IPS-18c (cell line): ENCODE measurements at regions not wholly inside any gene's neighbourhood (a gene's known extent, or its start where the extent isn't known, plus 50 kb on each side); places are given as distances from the start of the nearest gene placed in this dataset.
"Not testable (repeated sequence)": the region's sequence is repeated elsewhere in the genome, so short reads cannot be mapped to it uniquely, and the experiment has no call there.

Experiments used
- H3K4me3 ChIP-seq: 2 replicates; pipeline ENCODE4 v1.7.0; 2013; ENCODE audit warnings: low read depth, mild to moderate bottlenecking, low read length, moderate library complexity; ENCODE audit not compliant: insufficient read depth
- H3K9me3 ChIP-seq: one replicate; pipeline ENCODE4 v1.6.1; 2013; ENCODE audit warnings: mild to moderate bottlenecking, low read length, moderate library complexity; ENCODE audit not compliant: control insufficient read depth, insufficient read depth

DNA sequence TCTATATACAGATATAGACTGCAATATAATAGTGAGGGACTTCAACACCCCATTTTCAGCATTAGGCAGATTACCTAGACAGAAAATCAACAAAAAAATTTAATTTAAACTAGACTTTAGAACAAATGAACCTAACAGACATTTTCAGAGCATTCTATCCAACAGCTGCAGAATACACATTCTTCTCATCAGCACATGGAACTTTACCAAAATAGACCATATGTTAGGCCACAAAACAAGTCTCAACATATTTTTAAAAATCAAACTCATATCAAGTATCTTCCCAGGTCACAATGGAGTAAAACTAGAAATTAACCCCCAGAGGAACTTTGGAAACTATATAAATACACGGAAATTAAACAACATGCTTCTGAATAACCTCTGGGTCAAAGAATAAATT, 169.6 kb downstream of the MTERF1 start:
- Histone ChIP-seq H3K9me3 (no peaks in the 10 kb centered on the region), H3K4me3 (no peak overlapping the region)

GRCh38 chr7:91713669-91714068, 166.8 kb downstream of the MTERF1 start:
- Histone ChIP-seq H3K4me3 (no peak overlapping the region), H3K9me3 (no peaks in the 10 kb centered on the region)

GRCh38 chr7:91717681-91718470, 162.6 kb downstream of the MTERF1 start:
- H3K9me3 ChIP-seq = no peaks in the 10 kb centered on the region
- H3K4me3 ChIP-seq = no peak overlapping the region

- Histone ChIP-seq H3K9me3 (no peaks in the 10 kb centered on the region), H3K4me3 (no peak overlapping the region)
These were observed 161.5 kb downstream of the MTERF1 start for GRCh38 chr7:91719008-91719407.

DNA sequence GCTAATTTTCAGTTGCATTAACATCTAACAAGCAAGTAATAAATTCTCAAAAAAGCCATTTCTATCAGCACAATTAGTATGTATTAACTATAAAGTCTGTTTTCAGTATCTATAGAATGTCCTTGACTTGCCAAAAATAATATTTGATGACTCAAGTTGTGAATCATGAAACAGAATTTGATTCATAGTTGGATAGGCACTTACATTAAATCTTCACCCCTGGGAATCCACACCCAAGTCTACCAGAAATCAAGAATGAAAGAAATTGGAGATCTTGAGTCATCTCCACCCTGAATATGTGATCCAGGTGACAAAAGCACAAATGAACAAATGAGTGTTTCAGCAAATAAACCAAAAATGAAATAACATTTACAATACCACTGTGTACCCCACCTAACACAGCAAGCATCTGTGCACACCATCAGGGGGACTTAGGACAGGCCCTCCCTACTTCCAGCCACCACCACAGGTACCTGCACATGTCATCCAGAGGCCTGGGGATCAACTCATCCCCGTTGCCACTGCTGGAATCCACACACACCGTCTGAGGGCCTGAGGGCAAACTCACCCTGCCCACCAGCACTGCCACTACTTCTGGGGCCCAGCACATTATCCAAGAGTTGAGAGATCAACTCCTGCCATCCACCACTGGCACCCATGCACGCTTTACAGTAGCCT, 160.1 kb downstream of the MTERF1 start:
- H3K9me3 ChIP-seq = no peaks in the 10 kb centered on the region
- no peak overlapping the region for H3K4me3 ChIP-seq

DNA sequence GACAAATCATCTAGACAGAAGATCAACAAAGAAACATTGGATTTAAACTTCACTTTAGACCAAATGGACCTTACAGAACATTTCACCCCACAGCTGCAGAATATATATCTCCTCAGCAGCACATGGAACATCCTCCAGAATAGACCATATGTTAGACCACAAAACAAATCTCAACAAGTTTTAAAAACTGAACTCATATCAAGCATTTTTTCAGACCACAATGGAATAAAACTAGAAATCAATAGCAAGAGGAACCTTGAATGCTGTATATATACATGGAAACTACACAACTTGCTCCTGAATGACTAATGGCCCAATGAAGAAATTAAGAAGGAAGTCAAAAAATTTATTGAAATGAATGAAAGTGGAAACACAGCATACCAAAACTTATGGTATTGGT, 157.7 kb downstream of the MTERF1 start:
- Histone ChIP-seq H3K4me3 (no peak overlapping the region), H3K9me3 (no peaks in the 10 kb centered on the region)

DNA sequence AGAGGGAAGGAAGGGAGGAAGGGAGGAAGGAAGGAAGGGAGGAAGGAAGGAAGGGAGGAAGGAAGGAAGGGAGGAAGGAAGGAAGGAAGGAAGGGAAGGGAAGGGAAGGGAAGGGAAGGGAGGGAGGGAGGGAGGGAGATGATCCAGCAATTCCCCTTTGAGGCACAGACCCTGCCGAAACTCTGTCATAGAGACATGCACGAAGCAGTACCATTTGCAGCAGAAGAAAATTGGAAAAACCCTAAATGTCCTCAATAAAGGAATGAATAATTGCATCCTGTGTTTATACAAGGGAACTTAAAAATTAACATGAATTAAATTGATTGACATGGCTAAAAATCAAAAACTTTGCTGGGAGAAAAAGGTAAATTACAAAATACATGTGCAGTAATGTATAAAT, 151.5 kb downstream of the MTERF1 start:
- not testable (repeated sequence) for H3K9me3 ChIP-seq, H3K4me3 ChIP-seq

- Histone ChIP-seq H3K9me3 (no peaks in the 10 kb centered on the region), H3K4me3 (no peak overlapping the region)
These were observed 148.5 kb downstream of the MTERF1 start for GRCh38 chr7:91731976-91732375.

DNA sequence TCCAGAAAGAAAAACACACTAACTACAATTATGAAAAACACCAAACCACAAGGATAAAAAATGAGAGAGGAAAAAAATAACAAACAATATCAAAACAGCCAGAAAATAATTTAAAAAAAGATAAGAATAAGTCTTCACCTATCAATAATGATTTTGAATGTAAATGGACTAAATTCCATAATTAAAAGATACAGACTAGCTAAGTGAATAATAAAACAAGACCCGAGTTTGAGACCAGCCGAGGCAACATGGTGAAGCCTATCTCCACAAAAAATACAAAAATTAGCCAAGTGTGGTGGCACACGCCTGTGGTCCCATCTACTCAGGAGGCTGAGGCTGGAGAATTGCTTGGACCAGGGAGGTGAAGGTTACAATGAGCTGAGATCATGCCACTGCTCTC, 131.1 kb downstream of the MTERF1 start:
- Histone ChIP-seq H3K4me3 (no peak overlapping the region), H3K9me3 (no peaks in the 10 kb centered on the region)

- H3K4me3 ChIP-seq = no peak overlapping the region
- no peaks in the 10 kb centered on the region for H3K9me3 ChIP-seq
These were observed 130.4 kb downstream of the MTERF1 start for GRCh38 chr7:91750091-91750490.

DNA sequence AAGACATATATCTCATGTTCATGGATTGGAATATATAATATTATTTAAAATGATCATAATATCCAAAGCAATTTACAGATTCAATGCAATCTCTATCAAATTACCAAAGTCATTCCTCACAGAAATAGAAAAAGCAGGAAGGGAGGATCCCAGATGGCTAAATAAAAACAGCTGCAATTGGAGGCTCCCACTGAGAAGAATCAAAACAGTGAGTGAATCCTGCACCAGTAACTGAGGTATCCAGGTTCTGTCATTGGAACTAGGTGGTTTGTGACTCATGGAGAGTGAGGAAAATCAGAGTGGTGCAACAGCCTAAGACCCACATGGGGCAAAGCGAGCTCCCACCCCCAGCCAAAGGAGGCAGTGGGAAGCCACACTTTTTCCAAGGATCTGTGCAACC, 128.4 kb downstream of the MTERF1 start:
- Histone ChIP-seq H3K4me3 (no peak overlapping the region), H3K9me3 (no peaks in the 10 kb centered on the region)

GRCh38 chr7:91754280-91754679, 126.2 kb downstream of the MTERF1 start:
- not testable (repeated sequence) for H3K9me3 ChIP-seq, H3K4me3 ChIP-seq

DNA sequence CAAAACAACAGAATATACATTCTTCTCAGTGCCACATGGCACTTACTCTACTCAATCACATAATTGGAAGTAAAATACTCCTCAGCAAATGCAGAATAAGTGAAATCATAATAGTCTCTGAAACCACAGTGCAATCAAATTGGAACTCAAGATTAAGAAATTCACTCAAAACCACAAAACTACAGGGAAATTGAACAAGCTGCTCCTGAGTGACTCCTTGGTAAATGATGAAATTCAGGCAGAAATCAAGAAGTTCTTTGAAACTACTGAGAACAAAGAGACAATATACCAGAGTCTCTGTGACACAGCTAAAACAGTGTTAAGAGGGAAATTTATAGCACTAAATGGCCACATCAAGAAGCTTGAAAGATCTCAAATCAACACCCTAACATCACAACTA, 125.4 kb downstream of the MTERF1 start:
- H3K4me3 ChIP-seq, H3K9me3 ChIP-seq: not testable (repeated sequence)

- Histone ChIP-seq H3K4me3 (no peak overlapping the region), H3K9me3 (no peaks in the 10 kb centered on the region)
These were observed 121.2 kb downstream of the MTERF1 start for GRCh38 chr7:91759205-91759863.

- H3K9me3 ChIP-seq = no peaks in the 10 kb centered on the region
- H3K4me3 ChIP-seq = no peak overlapping the region
These were observed 112.7 kb downstream of the MTERF1 start for GRCh38 chr7:91767820-91768219.

- Histone ChIP-seq H3K4me3 (no peak overlapping the region), H3K9me3 (no peaks in the 10 kb centered on the region)
These were observed 109.1 kb downstream of the MTERF1 start for GRCh38 chr7:91771394-91771793.

DNA sequence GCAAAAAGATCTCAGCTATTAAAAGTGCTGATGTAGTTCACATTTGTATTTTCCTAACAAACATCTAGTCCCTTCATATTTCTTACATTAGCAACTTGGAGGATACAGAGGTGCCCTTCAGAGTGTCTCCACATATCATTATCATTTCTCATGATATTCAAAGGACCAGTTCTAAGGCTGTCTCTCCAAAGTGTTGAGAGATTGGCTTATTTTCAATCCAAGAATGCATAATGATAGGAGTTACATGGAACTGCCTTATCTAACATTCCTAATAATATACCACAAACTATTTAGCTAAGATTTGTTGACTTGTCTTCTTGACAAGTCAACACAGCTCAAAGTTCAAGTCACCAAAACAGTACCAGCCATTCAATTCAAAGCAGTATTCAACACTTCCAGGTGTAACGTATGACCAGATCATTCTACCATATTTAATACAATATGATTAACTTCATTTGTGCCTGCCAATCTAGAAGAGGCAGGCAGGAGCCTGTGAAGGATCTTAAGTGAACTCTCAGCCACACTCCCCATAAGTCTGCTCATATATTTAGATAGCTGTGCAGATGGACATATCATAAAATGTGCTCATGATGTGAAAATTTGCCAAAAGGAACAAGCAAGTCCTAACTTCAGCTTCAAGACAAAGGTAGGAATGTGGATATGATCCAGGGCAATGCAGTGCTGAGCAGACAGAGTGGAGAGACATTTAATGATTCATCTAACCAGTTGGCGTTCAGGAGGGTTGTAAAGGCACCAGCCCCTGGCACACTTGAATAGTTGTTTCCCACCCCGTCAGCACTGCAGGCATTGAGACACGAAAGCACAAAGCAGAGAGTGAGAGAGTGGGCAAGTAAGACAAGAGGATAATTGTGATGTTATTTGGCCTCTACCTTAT, 108.3 kb downstream of the MTERF1 start:
- H3K9me3 ChIP-seq = no peaks in the 10 kb centered on the region
- no peak overlapping the region for H3K4me3 ChIP-seq
